GM10248 (cell line): ENCODE measurements at regions not wholly inside any gene's neighbourhood (a gene's known extent, or its start where the extent isn't known, plus 50 kb on each side); places are given as distances from the start of the nearest gene placed in this dataset.

Experiments
- CTCF ChIA-PET: fragments of 300-600 bp; sonication (Branson Sonifier 250); formaldehyde crosslinking; extraction: SDS; loops from one replicate; lab custom pipeline; 2021; ENCODE audit warnings: antibody characterized with exemption; lab: Yijun Ruan, JAX
- POLR2A ChIA-PET: fragments of 350-650 bp; sonication (Branson Sonifier 250); formaldehyde crosslinking; extraction: SDS; loops from one replicate; lab custom pipeline; 2020; ENCODE audit warnings: antibody characterized with exemption; lab: Yijun Ruan, JAX
- DNase-seq: peaks from one replicate; pipeline ENCODE4 v3.0.0; 2012; ENCODE audit errors: extremely low spot score
- TF ChIP-seq, protein P1 (sequence below): IDR thresholded peaks from 2 replicates; pipeline ENCODE4 v1.5.1; 2012; ENCODE audit warnings: mild to moderate bottlenecking, low read depth; ENCODE audit errors: extremely low read depth, missing control alignments, control extremely low read depth

DNA sequence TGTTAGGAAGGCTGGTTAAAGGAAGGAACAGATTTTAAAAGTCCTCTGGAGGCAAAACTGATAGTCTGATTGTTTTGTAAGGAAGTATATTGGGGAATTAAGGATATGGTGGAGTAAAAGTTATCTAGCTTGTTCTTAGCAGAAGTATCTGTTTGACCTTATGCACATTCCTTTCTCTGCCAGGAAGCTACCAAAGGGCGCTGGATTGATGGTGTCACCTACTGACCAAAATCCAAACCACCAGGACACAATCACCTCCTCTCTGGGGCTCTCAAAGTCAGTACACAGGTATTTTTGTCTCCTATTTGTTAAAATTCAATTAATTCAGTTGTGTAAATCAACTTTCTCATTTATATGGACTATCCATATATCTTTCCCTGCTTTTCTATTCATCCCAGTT lies 484.5 kb downstream of the NUP35 start:
- ChIA-PET POLR2A (no interaction called here), CTCF (no interaction called here)
- DNase-seq, result no peak
- TF ChIP-seq, protein P1, sequence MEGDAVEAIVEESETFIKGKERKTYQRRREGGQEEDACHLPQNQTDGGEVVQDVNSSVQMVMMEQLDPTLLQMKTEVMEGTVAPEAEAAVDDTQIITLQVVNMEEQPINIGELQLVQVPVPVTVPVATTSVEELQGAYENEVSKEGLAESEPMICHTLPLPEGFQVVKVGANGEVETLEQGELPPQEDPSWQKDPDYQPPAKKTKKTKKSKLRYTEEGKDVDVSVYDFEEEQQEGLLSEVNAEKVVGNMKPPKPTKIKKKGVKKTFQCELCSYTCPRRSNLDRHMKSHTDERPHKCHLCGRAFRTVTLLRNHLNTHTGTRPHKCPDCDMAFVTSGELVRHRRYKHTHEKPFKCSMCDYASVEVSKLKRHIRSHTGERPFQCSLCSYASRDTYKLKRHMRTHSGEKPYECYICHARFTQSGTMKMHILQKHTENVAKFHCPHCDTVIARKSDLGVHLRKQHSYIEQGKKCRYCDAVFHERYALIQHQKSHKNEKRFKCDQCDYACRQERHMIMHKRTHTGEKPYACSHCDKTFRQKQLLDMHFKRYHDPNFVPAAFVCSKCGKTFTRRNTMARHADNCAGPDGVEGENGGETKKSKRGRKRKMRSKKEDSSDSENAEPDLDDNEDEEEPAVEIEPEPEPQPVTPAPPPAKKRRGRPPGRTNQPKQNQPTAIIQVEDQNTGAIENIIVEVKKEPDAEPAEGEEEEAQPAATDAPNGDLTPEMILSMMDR, result no peak

DNA sequence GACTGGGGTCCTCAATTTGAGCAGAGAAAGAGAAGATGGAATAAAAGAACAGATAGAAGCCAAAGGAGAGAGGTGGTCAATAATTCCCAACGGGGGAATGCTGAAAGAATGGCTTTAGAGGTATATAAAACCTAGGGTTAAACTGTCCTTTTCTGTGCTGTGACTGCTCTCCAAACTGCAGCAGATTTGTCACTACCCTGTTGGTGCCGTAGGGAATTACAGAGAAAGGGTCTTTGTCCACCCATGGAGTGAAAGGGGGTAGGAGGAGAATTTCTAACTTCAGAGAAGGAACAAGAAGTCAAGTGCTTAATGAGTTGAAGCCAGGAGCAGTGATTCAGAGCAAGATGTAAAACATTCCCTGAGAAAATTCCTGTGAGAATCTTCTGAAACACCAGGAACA lies 486.5 kb downstream of the NUP35 start:
- TF ChIP-seq, protein P1, result no peak
- no peak for DNase-seq
- ChIA-PET CTCF (no interaction called here), POLR2A (no interaction called here)

DNA sequence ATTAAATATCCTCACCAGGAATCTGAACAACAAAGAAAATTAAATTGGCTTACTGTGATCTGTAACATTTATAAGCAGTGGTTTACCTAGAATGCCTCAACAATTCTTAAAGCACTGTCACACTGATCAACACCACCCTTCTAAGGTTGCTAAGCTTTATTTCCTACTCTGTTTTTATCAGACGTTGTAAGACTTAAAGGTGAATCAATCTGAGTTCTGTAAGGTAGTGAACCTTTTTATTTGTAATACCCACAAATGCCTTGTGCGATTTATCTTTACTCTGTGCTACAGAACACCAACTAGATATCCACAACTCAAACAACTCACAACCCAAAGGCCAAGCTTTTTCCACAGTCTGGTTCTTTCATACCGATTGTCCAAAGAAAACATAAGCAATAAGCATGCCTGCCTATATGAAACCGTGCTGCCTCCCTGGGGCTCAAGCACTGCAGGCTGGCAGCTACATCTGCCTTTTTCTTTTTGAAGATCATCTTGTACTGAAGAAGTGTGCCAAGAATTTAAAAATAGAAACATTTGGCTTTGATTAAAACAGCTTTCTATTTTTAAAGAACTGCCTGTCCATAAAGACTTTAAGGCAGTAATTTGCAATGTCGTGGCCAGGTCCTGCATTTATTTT lies 490.7 kb downstream of the NUP35 start:
- CTCF ChIA-PET, result interaction anchor here (1.4 to 1.7 kb wide), 3 partner anchors 10 to 16 kb away, joined by 3 to 5 read pairs (median 4); no protein-coding TSS in a partner anchor
- TF ChIP-seq, protein P1, result no peak
- no peak for DNase-seq
- POLR2A ChIA-PET, result no interaction called here

DNA sequence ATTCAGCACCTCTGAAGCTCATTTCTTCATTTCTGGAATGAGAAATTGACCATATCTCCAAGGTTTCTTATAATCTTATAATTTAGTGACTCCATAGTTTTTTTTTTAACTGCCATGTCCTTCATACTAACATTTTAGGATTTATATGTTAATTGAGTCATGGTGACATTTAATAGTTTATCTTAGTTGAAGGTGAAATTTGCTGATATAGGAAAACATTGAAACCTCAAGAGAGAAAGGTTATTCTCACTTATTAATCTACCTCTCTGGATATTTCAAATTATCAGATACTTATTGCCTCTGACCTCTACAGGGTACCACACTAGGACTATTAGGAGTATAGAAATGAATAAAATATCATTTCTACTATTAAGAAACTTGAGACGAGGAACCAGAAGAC lies 499.0 kb downstream of the NUP35 start:
- no peak for DNase-seq
- ChIA-PET POLR2A (no interaction called here), CTCF (no interaction called here)
- TF ChIP-seq, protein P1, result no peak

DNA sequence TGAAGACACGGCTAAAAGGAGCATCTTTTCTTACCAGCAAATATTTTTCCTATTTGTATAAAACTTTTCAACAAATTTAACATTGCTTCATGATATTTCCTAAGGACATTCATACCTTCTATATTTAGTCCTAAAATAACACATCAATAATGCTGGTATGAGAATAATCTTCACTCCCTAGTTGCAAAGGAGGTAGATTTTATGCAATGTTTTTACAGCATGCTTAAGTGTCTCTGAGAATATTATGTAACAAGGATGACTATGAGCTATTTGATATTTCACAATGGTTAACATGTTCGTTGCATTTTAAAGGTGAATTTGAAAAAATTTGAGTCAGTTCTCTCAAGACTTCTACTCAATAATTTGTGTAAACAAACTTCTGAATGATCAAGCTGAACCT lies 506.7 kb downstream of the NUP35 start:
- CTCF ChIA-PET, result interaction anchor here (1.6 kb wide), 2 partner anchors 16 to 17 kb away, joined by 3 to 4 read pairs; no protein-coding TSS in a partner anchor
- DNase-seq, result no peak
- POLR2A ChIA-PET, result no interaction called here
- TF ChIP-seq, protein P1, result no peak

DNA sequence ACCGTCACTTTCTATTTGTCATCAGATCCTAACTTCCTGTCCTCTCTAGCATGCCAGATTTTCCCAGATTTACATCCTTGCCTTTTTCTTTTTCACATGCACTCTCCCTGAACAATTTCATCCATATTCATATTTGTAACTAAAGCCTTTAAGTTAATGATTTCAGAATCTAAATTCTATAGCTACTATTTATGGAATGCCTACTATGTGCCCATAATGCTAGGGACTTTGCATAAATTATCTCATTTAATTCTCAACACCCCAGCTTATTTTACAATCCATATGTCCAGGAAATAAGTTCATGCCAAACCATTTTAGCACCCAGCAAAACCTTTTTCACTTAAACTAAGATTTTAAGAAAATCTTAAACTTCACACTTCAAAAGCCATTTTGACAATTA lies 531.9 kb downstream of the NUP35 start:
- CTCF ChIA-PET, result interaction anchor here (1.0 kb wide), 1 partner anchor 9 kb away, joined by 3 read pairs; no protein-coding TSS in a partner anchor
- POLR2A ChIA-PET, result no interaction called here
- DNase-seq, result no peak
- TF ChIP-seq, protein P1, result no peak
